Peyer's patch (tissue), 4 donors: ENCODE measurements at regions not wholly inside any gene's neighbourhood (a gene's known extent, or its start where the extent isn't known, plus 50 kb on each side); places are given as distances from the start of the nearest gene placed in this dataset.

Source experiments
- CTCF ChIP-seq, 6 experiments: fragments of 450-650 bp in 4 of 6; fragments of 200-600 bp in 2 of 6; sonication (generic) in 1 of 6; IDR thresholded peaks; one replicate each; pipeline ENCODE4 v1.5.1; 2017 to 2019; ENCODE audit warnings: antibody characterized with exemption in 6 of 6, mild to moderate bottlenecking in 3 of 6, moderate library complexity in 1 of 6
- POLR2A ChIP-seq, 2 donors: fragments of 450-650 bp; IDR thresholded peaks; one replicate each; pipeline ENCODE4 v1.5.1; 2017; ENCODE audit warnings: antibody characterized with exemption in 2 of 2, mild to moderate bottlenecking in 2 of 2, moderate library complexity in 2 of 2

GRCh38 chr3:64316971-64317370 lies 91.7 kb upstream of the PRICKLE2 start:
- TF ChIP-seq POLR2A (IDR thresholded peaks at IDR 0.05) = no peak
- no peak for TF ChIP-seq CTCF (IDR thresholded peaks at IDR 0.05)
